Jurkat, Clone E6-1 (cell line): ENCODE measurements at regions not wholly inside any gene's neighbourhood (a gene's known extent, or its start where the extent isn't known, plus 50 kb on each side); places are given as distances from the start of the nearest gene placed in this dataset.
"Not testable (repeated sequence)": the region's sequence is repeated elsewhere in the genome, so short reads cannot be mapped to it uniquely, and the experiment has no call there.

Source experiments
- DNase-seq: peaks from one replicate; pipeline ENCODE4 v3.0.0-alpha.2; 2011; ENCODE audit warnings: low read depth, low spot score
- H3K4me3 ChIP-seq: 2 replicates; pipeline ENCODE4 v1.5.1; 2011; ENCODE audit warnings: mild to moderate bottlenecking, low read length, control low read depth, moderate library complexity

DNA sequence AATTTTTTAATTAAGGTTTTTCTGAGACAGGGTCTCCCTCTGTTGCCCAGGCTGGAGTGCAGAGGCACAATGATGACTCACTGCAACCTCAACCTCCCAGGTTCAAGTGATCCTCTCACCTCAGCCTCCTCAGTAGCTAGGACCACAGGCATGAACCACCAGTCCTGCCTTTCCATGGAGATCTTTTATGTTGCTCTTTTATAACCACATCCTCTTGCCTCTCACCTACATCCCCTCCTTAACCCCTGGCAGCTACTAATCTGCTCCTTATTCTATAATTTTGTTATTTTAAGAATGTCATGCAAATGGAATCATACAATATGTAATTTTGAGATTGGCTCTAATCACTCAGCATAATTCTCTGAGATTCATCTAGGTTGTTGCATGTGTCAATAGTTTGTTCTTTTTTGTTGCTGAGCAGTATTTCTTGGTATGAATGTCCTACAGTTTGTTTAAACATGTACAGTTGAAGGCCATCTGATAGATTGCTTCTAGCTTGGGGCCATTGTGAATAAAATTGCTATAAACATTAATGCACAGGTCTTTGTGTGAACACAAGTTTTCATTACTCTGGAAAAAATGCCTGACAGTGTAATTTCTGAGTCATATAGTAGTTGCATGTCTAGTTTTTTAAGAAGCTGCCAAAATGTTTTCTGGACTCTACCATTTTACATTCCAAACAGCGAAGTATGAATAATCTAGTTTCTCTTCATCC is 249.2 kb upstream of the AMIGO2 start:
- peak; percentile 26 for DNase-seq
- no peak overlapping the region for H3K4me3 ChIP-seq

DNA sequence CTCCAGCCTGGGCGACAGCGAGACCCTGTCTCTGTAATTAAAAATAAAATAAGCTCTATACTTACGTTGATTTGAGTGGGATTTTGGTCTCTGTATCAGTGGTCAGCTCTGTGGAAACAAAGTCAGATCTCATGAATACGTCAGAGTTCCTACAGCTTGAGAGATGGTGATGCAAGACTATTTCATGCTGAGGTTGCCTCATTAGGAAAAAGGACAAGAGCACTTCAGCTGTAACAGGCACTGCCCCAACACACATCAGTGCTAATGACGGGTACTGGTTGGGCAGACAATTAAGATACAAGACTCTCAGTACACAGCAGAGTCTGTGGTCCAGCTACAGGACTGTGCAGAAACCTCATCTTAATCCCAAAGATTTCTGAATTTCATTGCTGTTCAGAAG is 246.4 kb upstream of the AMIGO2 start:
- no peak overlapping the region for H3K4me3 ChIP-seq
- no peak for DNase-seq

DNA sequence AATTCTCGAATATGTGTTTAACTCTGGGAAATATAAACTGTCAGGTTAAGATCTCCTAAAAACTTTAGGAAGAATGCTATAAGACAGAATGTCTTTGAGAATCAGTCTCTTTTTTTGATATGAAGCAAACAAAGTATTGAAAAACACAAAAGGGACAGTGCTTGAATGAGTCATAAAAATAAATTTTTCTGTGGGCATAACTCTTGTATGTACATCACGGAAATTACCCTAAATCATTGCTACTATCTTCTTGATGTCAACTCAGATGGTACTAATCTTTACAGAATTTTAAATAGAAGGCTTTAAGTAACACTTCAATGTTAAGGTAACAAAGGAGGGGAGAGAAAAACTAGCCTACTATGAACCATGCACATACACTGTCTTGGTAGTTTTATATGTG is 244.0 kb upstream of the AMIGO2 start:
- H3K4me3 ChIP-seq = no peak overlapping the region
- no peak for DNase-seq

DNA sequence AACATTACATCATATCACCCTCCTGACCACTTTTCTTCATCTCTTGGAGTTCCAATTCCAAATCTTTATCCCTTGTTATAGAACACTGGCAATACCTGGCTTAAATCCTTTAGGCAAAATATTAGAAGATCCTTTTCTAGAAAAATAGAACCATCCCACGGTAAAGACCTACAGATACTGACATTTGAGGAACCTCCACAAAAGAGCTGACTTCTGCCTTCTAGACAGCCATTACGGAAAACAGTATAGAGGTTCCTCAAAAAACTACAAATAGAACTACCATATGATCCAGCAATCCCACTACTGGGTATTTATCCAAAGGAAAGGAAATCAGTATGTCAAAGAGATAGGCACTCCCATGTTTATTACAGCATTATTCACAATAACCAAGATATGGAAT is 241.7 kb upstream of the AMIGO2 start:
- no peak for DNase-seq
- H3K4me3 ChIP-seq = no peak overlapping the region

DNA sequence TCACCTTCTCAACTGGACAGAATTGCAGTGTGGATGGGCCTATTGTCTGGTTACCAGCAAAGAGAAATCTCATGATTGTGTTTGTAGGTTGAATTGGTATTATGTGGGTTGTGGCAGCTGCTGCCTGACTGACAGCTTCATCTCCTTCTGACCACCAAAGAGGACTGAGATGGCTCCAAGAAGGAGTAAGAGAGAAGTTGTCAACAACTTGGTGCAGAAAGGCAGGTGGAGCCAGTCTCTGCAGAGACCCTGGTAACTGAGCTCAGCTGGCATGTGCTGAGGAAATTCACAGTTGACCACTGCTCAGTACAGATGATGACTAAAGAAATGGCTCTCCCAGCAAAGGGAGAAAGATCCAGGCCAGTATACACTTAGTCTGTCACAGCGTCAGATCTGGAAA is 240.0 kb upstream of the AMIGO2 start:
- DNase-seq = no peak
- no peak overlapping the region for H3K4me3 ChIP-seq

DNA sequence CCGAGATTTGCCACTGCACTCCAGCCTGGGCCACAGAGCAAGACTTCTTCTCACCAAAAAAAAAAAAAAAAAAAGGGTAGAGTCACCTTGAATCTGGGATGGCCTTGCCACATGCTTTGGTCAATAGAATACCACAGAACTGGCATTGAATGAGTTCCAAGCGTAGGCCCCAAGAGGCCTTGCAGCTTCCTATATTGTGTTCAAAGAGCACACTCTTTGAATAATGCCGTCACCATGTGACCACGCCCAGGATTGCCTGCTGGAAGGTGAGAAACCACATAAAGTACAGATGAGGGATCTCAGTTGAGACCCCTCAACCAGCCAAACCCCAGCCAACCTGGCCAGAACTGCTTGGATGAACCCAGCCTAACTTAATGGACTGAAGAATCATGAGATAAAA is 239.2 kb upstream of the AMIGO2 start:
- no peak overlapping the region for H3K4me3 ChIP-seq
- DNase-seq = no peak

DNA sequence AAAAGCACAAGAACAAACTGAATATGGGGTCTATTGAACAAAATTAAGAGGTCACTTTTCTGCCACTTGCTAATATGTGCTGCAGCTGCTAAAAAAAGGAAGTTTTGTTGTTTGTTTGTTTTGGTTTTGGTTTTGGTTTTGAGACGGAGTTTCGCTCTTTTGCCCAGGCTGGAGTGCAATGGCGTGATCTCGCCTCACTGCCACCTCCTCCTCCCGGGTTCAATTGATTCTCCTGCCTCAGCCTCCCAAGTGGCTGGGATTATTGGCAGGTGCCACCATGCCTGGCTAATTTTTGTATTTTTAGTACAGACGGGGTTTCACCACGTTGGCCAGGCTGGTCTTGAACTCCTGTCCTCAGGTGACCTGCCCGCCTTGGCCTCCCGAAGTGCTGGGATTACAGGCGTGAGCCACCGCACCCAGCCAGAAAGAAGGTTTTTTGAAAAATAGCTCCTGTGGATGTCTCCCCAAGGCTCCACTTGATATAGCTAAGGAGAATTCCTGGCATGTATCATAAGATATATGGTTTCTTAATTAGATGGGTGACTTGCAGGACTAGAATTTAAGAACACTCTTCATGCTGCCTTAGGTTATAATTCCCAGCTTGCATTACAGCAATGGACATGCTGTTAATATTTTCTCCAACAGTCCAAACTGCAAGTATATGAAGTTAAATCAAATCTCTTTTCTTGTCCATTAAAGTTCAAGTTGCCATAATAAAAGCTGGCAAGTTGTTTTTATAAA is 237.6 kb upstream of the AMIGO2 start:
- no peak for DNase-seq

DNA sequence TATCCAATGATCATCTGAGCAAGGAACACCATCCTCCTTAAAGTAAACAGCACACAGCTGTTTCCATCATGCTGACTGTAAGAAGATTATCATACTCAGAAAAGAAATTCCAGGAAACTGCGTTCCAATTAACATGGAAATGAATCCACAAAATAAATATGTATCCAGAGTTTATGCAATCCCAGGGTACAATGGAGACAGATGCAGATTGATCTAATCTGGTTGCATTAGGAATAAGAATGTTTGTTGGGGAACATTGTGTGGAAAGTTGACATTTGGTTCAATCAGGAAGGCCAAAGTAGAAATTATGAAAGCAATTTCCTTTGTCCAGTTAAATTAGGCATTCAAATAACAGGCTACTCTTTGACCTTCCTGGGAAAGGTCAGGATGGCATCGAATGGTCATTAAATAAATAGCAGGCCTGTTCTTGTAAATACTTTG is 236.9 kb upstream of the AMIGO2 start:
- no peak overlapping the region for H3K4me3 ChIP-seq
- no peak for DNase-seq

More for the DNA sequence above, 237.6 kb upstream of the AMIGO2 start:
- H3K4me3 ChIP-seq = no peak overlapping the region

DNA sequence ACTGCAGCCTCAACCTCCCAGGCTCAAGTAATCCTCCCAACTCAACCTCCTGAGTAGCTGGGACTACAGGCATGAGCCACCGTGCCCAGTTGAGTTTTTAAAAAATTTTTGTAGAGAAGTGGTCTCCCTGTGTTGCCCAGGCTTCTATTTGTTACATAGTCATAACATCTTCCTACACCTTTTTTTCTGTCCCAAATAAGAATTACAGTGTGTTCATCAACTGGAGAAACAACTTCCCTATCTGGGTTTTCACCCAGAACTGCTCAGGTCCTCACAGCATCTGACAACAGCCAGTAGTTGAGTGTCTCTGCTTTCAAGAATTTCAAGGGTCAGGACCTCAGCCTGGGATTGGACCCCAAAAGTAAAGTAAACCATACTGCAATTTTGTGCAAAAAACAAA is 235.2 kb upstream of the AMIGO2 start:
- no peak for DNase-seq
- no peak overlapping the region for H3K4me3 ChIP-seq

DNA sequence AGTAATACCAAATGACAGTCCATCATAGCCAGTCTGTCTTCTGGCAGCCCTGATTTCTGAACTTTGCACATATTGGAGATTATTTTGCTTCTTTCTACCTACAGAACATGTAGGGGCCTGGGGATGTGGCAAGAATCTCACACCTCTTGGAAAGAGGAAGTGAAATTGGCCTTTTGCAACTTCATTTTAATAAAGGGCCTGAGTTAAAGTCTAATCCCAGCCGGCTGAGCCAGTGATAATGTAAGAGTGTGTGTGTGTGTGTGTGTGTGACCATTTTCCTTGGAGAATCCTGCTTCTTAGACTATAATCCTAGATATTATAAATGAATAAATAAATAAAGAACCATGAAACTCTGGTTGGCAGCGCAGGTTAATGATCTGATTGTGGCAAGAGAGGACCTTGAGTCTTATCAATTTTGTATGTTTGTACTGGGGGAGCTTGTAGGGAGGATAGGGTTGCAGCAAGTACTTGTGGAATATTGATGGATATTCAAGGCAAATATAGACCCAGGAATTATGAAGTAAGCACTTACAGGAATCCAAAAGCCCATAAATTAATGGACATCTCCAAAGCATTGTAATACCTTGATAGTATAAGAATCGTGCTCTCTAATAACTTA is 233.2 kb upstream of the AMIGO2 start:
- no peak overlapping the region for H3K4me3 ChIP-seq

DNA sequence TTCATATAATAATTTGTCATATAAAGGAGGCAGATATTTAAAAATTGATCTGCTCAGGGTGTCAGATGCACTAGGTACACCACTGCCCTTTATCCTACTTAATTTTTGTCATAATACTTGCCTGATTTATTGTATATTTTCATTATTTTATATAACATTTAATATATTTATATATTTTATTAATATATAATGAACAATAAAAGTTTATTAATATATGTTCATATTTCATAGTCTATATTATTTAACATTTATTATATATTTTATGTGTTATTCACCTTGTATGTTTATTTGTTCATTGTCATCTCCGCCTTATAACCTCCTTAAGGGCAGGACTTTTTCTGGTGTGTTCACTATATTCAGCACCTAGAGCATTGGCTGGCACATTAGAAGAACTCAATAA is 232.4 kb upstream of the AMIGO2 start:
- H3K4me3 ChIP-seq = no peak overlapping the region
- no peak for DNase-seq

More for the DNA sequence above, 233.2 kb upstream of the AMIGO2 start:
- DNase-seq = no peak

DNA sequence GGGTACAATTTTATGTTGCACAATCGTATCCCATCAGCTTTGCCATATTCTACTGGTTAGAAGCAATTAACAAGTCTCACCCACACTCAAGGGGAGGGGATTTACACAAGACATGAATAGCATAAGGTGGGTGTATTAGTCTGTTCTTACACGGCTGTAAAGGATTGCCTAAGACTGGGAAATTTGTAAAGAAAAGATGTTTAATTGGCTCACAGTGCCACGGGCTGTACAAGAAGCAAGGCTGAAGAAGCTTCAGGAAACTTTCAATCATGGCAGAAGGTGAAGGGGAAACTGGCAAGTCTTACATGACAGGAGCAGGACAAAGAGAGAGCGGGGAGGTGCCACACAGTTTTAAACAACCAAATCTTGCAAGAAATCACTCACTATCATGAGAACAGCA is 231.8 kb upstream of the AMIGO2 start:
- no peak for DNase-seq
- H3K4me3 ChIP-seq = no peak overlapping the region

DNA sequence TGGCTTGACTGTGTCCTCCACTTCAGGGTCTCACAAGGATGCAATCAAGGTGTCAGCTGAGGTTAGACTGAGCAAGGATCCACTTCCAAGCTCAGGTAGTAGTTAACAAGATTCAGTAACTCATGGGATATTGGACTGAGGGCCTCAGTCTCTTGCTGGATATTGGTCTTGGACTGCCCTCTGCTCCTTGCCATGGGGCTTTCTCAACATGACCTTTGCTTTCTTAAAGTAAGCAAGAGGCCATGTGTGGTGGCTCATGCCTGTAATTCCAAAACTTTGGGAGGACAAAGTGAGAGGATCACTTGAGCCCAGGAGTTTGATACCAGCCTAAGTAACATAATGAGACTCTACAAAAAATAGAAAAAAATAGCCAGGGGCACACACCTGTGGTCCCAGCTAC is 231.3 kb upstream of the AMIGO2 start:
- no peak for DNase-seq

DNA sequence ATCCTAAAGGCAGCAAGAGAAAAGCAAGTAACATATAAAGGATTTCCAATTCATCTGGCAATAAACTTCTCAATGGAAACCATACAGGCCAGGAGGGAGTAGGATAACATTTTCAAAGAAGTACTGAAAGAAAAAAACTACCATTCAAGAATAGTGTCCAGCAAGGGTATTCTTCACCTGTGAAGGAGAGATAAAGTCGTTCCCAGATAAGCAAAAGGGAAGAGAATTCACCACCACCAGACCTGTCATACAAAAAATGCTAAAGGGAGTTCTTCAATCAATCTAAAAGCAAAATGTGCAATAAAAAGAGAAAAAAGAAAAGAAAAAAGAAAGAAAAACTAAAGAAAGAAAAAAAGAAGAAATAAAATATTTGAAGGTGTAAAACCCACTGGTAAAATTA is 228.9 kb upstream of the AMIGO2 start:
- no peak for DNase-seq
- no peak overlapping the region for H3K4me3 ChIP-seq

More for the DNA sequence above, 231.3 kb upstream of the AMIGO2 start:
- H3K4me3 ChIP-seq = no peak overlapping the region

DNA sequence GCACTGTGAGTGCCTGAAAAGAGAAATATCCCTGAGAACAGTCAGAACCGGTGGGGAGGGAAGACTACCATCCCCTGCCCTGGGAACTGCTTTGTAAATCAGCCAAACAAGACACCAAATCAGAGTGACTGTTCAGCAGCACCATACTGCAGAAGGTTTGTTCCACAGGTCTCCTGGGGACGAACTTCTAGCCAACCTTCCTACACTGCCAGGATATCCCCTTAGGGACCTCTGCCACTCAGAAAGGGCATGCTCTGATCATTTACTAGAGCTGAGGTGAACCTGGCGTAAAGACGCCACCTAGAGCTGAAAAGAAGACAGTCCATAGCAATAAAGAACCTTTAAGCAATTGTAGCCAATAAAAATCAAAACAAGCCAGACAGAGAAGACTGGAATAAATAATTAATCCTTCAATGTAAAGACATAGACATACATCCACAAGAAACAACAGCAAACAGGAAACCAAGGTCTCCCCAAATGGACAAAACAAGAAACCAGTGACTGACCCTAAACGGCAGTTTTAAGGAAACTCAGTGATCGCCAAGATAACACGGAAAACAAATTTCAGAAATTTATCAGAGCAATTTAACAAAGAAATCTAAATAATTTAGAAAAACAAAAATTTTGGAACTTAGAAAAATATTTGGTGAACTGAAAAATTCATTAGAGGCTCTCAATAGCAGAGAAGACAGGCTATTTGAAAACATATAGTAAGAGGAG is 228.1 kb upstream of the AMIGO2 start:
- peak; percentile 65 for DNase-seq
- no peak overlapping the region for H3K4me3 ChIP-seq

DNA sequence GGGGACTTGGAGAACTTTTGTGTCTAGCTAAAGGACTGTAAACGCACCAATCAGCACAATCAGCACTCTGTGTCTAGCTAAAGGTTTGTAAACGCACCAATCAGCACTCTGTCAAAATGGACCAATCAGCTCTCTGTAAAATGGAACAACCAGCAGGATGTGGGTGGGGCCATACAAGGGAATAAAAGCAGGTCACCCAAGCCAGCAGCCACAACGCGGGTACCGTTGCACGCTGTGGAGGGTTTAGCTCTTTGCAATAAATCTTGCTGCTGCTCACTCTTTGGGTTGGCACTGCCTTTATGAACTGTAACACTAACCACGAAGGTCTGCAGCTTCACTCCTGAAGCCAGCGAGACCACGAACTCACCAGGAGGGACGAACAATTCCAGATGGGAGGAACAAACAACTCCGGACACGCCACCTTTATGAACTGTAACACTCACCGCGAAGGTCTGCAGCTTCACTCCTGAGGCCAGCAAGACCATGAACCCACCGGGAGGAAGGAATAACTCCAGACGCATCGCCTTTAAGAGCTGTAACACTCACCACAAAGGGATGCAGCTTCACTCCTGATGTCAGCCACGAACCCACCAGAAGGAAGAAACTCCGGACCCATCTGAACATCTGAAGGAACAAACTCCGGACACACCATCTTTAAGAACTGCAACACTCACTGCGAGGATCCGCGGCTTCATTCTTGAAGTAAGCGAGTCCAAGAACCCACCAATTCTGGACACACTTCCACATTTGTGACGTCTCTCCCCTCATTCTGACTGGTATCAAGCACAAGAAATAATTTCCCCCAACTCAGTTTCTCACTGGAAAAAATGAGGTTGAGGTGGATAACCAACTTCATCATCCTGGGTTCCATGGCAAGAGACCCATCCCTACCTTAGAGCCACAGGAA is 227.3 kb upstream of the AMIGO2 start:
- not testable (repeated sequence) for H3K4me3 ChIP-seq, DNase-seq

DNA sequence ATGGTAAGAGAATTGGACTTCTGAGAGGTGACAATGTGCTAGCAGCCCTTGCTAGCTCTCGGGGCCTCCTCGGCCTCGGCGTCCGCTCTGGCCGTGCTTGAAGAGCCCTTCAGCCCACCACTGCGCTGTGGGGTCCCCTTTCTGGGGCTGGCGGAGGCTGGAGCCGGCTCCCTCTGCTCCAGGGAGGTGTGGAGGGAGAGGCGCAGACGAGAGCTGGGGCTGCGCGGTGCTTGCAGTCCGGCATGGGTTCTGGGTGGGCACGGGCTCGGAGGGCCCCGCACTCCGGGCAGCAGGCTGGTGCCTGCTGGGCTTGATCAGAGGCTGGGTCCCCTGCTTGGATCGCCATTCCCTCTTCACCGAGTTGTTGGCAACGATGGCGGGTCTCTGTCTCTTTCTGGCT is 226.4 kb upstream of the AMIGO2 start:
- DNase-seq = no peak
- no peak overlapping the region for H3K4me3 ChIP-seq

DNA sequence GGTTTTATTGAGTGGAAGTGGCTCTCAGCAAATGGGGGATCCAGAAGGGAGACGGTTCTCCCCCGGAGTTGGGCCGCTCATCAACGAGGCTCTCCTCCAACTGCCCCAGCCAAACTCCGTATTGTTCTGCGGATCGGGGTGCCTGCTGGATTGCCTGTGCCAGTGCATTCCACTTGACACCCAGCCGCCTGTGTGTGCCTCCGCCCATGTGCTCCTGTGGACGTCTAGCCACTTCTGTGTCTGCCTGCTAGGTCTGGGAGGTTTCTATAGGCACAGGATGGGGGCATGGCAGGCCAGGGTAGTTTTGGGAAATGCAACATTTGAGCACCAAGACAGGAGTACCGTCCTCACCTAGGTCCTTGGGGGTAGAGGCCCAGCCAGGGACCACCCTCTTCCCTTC is 225.7 kb upstream of the AMIGO2 start:
- DNase-seq = no peak
- H3K4me3 ChIP-seq = no peak overlapping the region
